ENCODE measurements at regions not wholly inside any gene's neighbourhood (a gene's known extent, or its start where the extent isn't known, plus 50 kb on each side); places are given as distances from the start of the nearest gene placed in this dataset.

- DNase-seq, result no peak
Observed at GRCh38 chr10:131653554-131654470, 247.0 kb upstream of the PPP2R2D start.

GRCh38 chr10:131654471-131655087 is 246.2 kb upstream of the PPP2R2D start:
- DNase-seq, result no peak

GRCh38 chr10:131655101-131655849 is 245.5 kb upstream of the PPP2R2D start:
- no peak for DNase-seq

GRCh38 chr10:131656009-131656408 is 244.8 kb upstream of the PPP2R2D start:
- no peak for DNase-seq

- DNase-seq, result no peak
Observed at GRCh38 chr10:131656431-131656841, 244.4 kb upstream of the PPP2R2D start.

- no peak for DNase-seq
Observed at GRCh38 chr10:131657318-131657984, 243.4 kb upstream of the PPP2R2D start.

- no peak for DNase-seq
Observed at GRCh38 chr10:131657985-131658330, 242.8 kb upstream of the PPP2R2D start.

- DNase-seq, result no peak
Observed at GRCh38 chr10:131658476-131659110, 242.2 kb upstream of the PPP2R2D start.

GRCh38 chr10:131660427-131660826 is 240.4 kb upstream of the PPP2R2D start:
- no peak for DNase-seq

GRCh38 chr10:131662851-131663250 is 238.0 kb upstream of the PPP2R2D start:
- no peak for DNase-seq

- no peak for DNase-seq
Observed at GRCh38 chr10:131663351-131663750, 237.5 kb upstream of the PPP2R2D start.

GRCh38 chr10:131666091-131666490 is 234.7 kb upstream of the PPP2R2D start:
- no peak for DNase-seq

GRCh38 chr10:131667047-131667446 is 233.8 kb upstream of the PPP2R2D start:
- no peak for DNase-seq

- peak; percentile 35 for DNase-seq
Observed at GRCh38 chr10:131667561-131667960, 233.2 kb upstream of the PPP2R2D start.

- DNase-seq, result no peak
Observed at GRCh38 chr10:131668903-131669302, 231.9 kb upstream of the PPP2R2D start.

- DNase-seq, result no peak
Observed at GRCh38 chr10:131669838-131670237, 231.0 kb upstream of the PPP2R2D start.

- no peak for DNase-seq
Observed at GRCh38 chr10:131670341-131670740, 230.5 kb upstream of the PPP2R2D start.

- no peak for DNase-seq
Observed at GRCh38 chr10:131673396-131673795, 227.4 kb upstream of the PPP2R2D start.

- DNase-seq, result no peak
Observed at GRCh38 chr10:131674130-131674529, 226.7 kb upstream of the PPP2R2D start.

GRCh38 chr10:131675104-131675503 is 225.7 kb upstream of the PPP2R2D start:
- DNase-seq, result no peak

- DNase-seq, result no peak
Observed at GRCh38 chr10:131676046-131676799, 224.6 kb upstream of the PPP2R2D start.

Measured in NCI-H82 (cell line).